PC-3 (cell line): ENCODE measurements at regions not wholly inside any gene's neighbourhood (a gene's known extent, or its start where the extent isn't known, plus 50 kb on each side); places are given as distances from the start of the nearest gene placed in this dataset.

Source experiments
- ATAC-seq: fragments of 200-7000 bp; cut with Tn5 transposase; 2 replicates; pipeline ENCODE4 v1.9.1; 2020; ENCODE audit warnings: mild to moderate bottlenecking, moderate library complexity
- BruUV-seq: library from RNA; stranded (reverse); fragments of 400-500 nt; replicated peaks from 2 replicates; lab custom pipeline; 2021; lab: Mats Ljungman, UMichigan
- CTCF ChIA-PET: fragments of 300-600 bp; sonication (Branson Sonifier 250); formaldehyde crosslinking; loops from one replicate; lab custom pipeline; 2022; ENCODE audit warnings: antibody characterized with exemption; lab: Charles Lee
- POLR2A ChIA-PET: fragments of 300-600 bp; sonication (Branson Sonifier 250); formaldehyde crosslinking; loops from one replicate; lab custom pipeline; 2022; ENCODE audit warnings: antibody characterized with exemption; ENCODE audit not compliant: unreplicated experiment; lab: Charles Lee
- DNase-seq: peaks from one replicate; pipeline ENCODE4 v3.0.0-alpha.2; 2015
- H2AFZ ChIP-seq: fragments of 300-600 bp; sonication (generic); 2 replicates; pipeline ENCODE4 v1.6.0; 2016; ENCODE audit warnings: antibody characterized with exemption, low read length
- H3F3A ChIP-seq: fragments of 300-600 bp; sonication (generic); one replicate; pipeline ENCODE4 v1.6.0; 2017; ENCODE audit warnings: antibody characterized with exemption, low read length, control low read depth, mild to moderate bottlenecking; ENCODE audit not compliant: unreplicated experiment
- H3K27ac ChIP-seq: fragments of 300-600 bp; sonication (generic); 2 replicates; pipeline ENCODE4 v1.5.1; 2016; ENCODE audit warnings: mild to moderate bottlenecking, low read length
- H3K27me3 ChIP-seq: fragments of 300-600 bp; sonication (generic); 2 replicates; pipeline ENCODE4 v1.6.1; 2016; ENCODE audit warnings: low read length, mixed read lengths
- H3K36me3 ChIP-seq: fragments of 300-600 bp; sonication (generic); 2 replicates; pipeline ENCODE4 v1.6.1; 2016; ENCODE audit warnings: low read depth, mixed run types, low read length, mixed read lengths
- H3K4me1 ChIP-seq: fragments of 300-600 bp; sonication (generic); 2 replicates; pipeline ENCODE4 v1.5.1; 2016; ENCODE audit warnings: low read length; ENCODE audit not compliant: insufficient read depth
- H3K4me2 ChIP-seq: fragments of 300-600 bp; sonication (generic); 2 replicates; pipeline ENCODE4 v1.6.0; 2016; ENCODE audit warnings: low read length
- H3K4me3 ChIP-seq: fragments of 300-600 bp; sonication (generic); 2 replicates; pipeline ENCODE4 v1.5.1; 2016; ENCODE audit warnings: mild to moderate bottlenecking, low read length, mixed read lengths
- H3K79me2 ChIP-seq: fragments of 300-600 bp; sonication (generic); 2 replicates; pipeline ENCODE4 v1.6.1; 2017; ENCODE audit warnings: low read length, mixed read lengths
- H3K9ac ChIP-seq: fragments of 300-600 bp; sonication (generic); 2 replicates; pipeline ENCODE4 v1.6.0; 2016; ENCODE audit warnings: mild to moderate bottlenecking, low read length
- H3K9me2 ChIP-seq: fragments of 300-600 bp; sonication (generic); replicated peaks from 2 replicates; pipeline ENCODE4 v1.6.1; 2016; ENCODE audit warnings: mixed run types, low read length, mixed read lengths
- H3K9me3 ChIP-seq: fragments of 300-600 bp; sonication (generic); 2 replicates; pipeline ENCODE4 v1.6.1; 2016; ENCODE audit warnings: low read length, mixed read lengths
- H4K20me1 ChIP-seq: fragments of 300-600 bp; sonication (generic); 2 replicates; pipeline ENCODE4 v1.6.1; 2016; ENCODE audit warnings: low read length, mixed read lengths
- EZH2 ChIP-seq: fragments of 300-600 bp; sonication (generic); IDR thresholded peaks from one replicate; pipeline ENCODE4 v1.6.1; 2017; ENCODE audit warnings: antibody characterized with exemption, mild to moderate bottlenecking, low read length; ENCODE audit not compliant: unreplicated experiment
- EZH2phosphoT487 ChIP-seq: fragments of 300-600 bp; sonication (generic); IDR thresholded peaks from 2 replicates; pipeline ENCODE4 v1.6.1; 2018; ENCODE audit warnings: mild to moderate bottlenecking, antibody characterized with exemption, low read length, borderline replicate concordance
- intact Hi-C: fragments of 100-400 bp; cut with micrococcal nuclease; formaldehyde crosslinking; loops from 2 replicates; pipeline ENCODE4 v1.9.0; 2023
- TF ChIP-seq, protein P1 (sequence below): fragments of 300-600 bp; sonication (generic); conservative IDR thresholded peaks from 2 replicates; pipeline ENCODE4 v1.5.1; 2017; ENCODE audit warnings: antibody characterized with exemption, low read depth, mild to moderate bottlenecking, low read length

- H3K9me3 ChIP-seq, result no peaks in the 10 kb centered on the region
- H4K20me1 ChIP-seq, result no peaks in the 10 kb centered on the region
- intact Hi-C loops, result no loop called here
- H2AFZ ChIP-seq, result no peak overlapping the region
- no peak overlapping the region for H3K9ac ChIP-seq
- BruUV-seq, result no TSS peak
- peak; percentile 87 for DNase-seq
- TF ChIP-seq, protein P1, sequence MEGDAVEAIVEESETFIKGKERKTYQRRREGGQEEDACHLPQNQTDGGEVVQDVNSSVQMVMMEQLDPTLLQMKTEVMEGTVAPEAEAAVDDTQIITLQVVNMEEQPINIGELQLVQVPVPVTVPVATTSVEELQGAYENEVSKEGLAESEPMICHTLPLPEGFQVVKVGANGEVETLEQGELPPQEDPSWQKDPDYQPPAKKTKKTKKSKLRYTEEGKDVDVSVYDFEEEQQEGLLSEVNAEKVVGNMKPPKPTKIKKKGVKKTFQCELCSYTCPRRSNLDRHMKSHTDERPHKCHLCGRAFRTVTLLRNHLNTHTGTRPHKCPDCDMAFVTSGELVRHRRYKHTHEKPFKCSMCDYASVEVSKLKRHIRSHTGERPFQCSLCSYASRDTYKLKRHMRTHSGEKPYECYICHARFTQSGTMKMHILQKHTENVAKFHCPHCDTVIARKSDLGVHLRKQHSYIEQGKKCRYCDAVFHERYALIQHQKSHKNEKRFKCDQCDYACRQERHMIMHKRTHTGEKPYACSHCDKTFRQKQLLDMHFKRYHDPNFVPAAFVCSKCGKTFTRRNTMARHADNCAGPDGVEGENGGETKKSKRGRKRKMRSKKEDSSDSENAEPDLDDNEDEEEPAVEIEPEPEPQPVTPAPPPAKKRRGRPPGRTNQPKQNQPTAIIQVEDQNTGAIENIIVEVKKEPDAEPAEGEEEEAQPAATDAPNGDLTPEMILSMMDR, result no peak
- no peak for TF ChIP-seq EZH2phosphoT487
- no peak for TF ChIP-seq EZH2
- H3K4me2 ChIP-seq, result peak overlapping the region; percentile 41
- ChIA-PET POLR2A (no interaction called here), CTCF (no interaction called here)
- H3K27me3 ChIP-seq, result no peaks in the 10 kb centered on the region
- H3K4me3 ChIP-seq, result no peak overlapping the region
- H3K9me2 ChIP-seq, result no peaks in the 10 kb centered on the region
- peaks cover 15% of the 10 kb centered on the region for H3K4me1 ChIP-seq
- H3K27ac ChIP-seq, result peak overlapping the region; percentile 56
- no peaks in the 10 kb centered on the region for H3F3A ChIP-seq
- ATAC-seq, result peak; percentile 82
- H3K36me3 ChIP-seq, result no peaks in the 10 kb centered on the region
- no peaks in the 10 kb centered on the region for H3K79me2 ChIP-seq
Observed at GRCh38 chr4:155604718-155605626, 61.7 kb upstream of the GUCY1A1 start.

- Histone ChIP-seq H3K79me2 (no peaks in the 10 kb centered on the region), H3K27ac (no peak overlapping the region), H3K36me3 (no peaks in the 10 kb centered on the region), H3K9me2 (no peaks in the 10 kb centered on the region), H3K27me3 (no peaks in the 10 kb centered on the region), H4K20me1 (no peaks in the 10 kb centered on the region), H2AFZ (no peak overlapping the region), H3K9ac (no peak overlapping the region), H3F3A (no peaks in the 10 kb centered on the region), H3K9me3 (no peaks in the 10 kb centered on the region), H3K4me1 (peaks cover 15% of the 10 kb centered on the region), H3K4me3 (no peak overlapping the region), H3K4me2 (no peak overlapping the region)
- BruUV-seq, result no TSS peak
- TF ChIP-seq EZH2 (no peak), EZH2phosphoT487 (no peak)
- TF ChIP-seq, protein P1, result no peak
- ChIA-PET CTCF (no interaction called here), POLR2A (no interaction called here)
- no peak for ATAC-seq
- intact Hi-C loops, result no loop called here
- DNase-seq, result no peak
Observed at GRCh38 chr4:155603360-155603891, 63.2 kb upstream of the GUCY1A1 start.
